GM13976 (cell line): ENCODE measurements at regions not wholly inside any gene's neighbourhood (a gene's known extent, or its start where the extent isn't known, plus 50 kb on each side); places are given as distances from the start of the nearest gene placed in this dataset.

Experiments used
- DNase-seq: peaks from one replicate; pipeline ENCODE4 v3.0.0; 2012; ENCODE audit warnings: low spot score
- CTCF ChIP-seq: IDR thresholded peaks from 2 replicates; pipeline ENCODE4 v1.5.1; 2012; ENCODE audit warnings: borderline replicate concordance, mild to moderate bottlenecking; ENCODE audit not compliant: insufficient read depth; ENCODE audit errors: extremely low read depth, missing control alignments, control extremely low read depth
- in situ Hi-C: fragments of 300-500 bp; cut with MboI; formaldehyde crosslinking; loops from one replicate; pipeline ENCODE4 v1.12.0; 2022; ENCODE audit warnings: low sequenced_read_pairs, mixed read lengths, inconsistent platforms; ENCODE audit not compliant: unreplicated experiment

DNA sequence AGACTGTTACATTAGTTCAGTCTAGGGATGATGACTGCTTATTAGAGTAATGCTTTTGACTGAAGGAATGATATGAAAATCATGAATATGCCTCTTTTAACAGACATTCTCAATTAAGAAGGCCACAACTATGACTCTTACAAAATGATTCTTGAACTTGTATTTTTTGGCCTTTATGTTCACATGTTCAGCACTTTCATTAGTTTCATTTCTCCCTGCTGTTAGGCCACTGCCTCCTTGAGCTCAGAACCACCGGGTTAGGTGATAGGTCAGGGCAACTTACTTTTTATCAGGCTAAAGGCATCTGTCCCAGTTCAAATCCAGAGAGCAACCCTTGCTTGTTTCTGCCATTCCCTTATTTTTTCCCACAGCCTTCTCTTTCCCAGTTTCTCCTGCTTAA is 235.2 kb upstream of the ELL2 start:
- no peak for TF ChIP-seq CTCF
- no peak for DNase-seq
- in situ Hi-C loops, result no loop called here

GRCh38 chr5:96196407-96196806 is 234.8 kb upstream of the ELL2 start:
- in situ Hi-C loops, result no loop called here
- TF ChIP-seq CTCF, result no peak
- DNase-seq, result no peak

DNA sequence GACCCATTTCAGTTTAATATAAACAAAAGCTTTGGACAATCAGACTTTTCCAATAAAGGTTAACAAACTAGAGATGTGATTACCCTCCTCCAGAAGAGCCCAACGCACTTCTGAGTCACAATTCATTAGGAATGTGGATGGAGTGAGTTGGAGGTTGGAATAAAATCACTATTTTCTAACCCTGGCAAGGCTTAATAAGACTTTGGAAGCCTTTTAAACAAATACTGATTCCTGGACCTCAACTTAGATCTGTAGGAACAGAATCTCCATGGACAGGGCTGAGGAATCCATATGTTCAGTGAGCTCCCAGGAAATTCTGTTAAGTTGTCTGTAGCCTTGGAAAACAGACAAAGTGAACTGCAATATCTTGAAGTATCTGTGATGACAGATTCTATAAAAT is 233.5 kb upstream of the ELL2 start:
- in situ Hi-C loops, result no loop called here
- no peak for TF ChIP-seq CTCF
- no peak for DNase-seq

DNA sequence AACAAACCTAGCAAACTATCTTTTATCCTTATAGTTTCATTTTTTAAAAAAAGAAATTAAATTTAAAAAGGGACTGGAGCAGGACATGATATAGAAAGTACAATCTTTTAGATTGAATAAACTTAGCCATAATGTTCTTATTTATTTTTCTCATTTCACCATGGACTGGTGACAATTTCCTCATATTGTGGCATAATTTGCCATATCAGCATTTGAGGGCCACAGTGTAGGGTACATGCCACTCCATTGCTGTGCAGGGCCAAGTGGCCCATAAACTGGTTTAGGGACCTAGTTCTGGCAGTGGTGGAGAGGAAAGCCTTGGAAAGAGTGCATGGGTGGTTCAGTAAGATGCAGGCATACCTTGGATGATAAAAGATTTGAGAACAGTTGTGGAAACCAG is 232.9 kb upstream of the ELL2 start:
- in situ Hi-C loops, result no loop called here
- no peak for TF ChIP-seq CTCF
- no peak for DNase-seq

- TF ChIP-seq CTCF, result no peak
- in situ Hi-C loops, result no loop called here
- no peak for DNase-seq
Measured at GRCh38 chr5:96193946-96194345, 232.3 kb upstream of the ELL2 start.

DNA sequence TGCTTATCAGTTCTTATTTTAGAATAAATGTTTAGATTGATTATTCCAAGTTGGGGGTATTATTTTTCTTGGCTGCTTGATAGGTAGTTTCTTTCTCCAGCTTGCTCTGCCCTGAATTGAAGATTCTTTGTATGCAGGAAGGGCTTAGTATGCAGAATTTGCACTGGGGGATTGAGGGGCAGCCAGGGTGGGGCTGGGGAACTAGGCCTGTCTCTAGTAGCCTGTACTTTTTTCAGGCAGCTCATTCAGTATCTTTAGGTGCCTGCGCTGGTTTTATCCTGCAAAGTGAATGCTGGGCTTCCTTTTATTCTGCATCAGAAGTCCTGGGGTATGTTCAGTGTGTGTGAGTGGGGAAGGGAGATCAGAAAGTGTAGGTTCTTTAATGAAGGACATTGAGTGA is 228.3 kb upstream of the ELL2 start:
- no peak for TF ChIP-seq CTCF
- no peak for DNase-seq
- in situ Hi-C loops, result no loop called here
